Activated CD8-positive, alpha-beta memory T cell treated with anti-CD3 and anti-CD28 coated beads for 36 hours (primary cell): ENCODE measurements at regions not wholly inside any gene's neighbourhood (a gene's known extent, or its start where the extent isn't known, plus 50 kb on each side); places are given as distances from the start of the nearest gene placed in this dataset.
"Not testable (repeated sequence)": the region's sequence is repeated elsewhere in the genome, so short reads cannot be mapped to it uniquely, and the experiment has no call there.

ENCODE experiments used
- CTCF ChIA-PET: fragments of 350-600 bp; sonication (Branson Sonifier 250); formaldehyde crosslinking; loops from one replicate; lab custom pipeline; 2021; ENCODE audit warnings: antibody characterized with exemption; lab: Charles Lee
- POLR2A ChIA-PET: fragments of 350-600 bp; sonication (Branson Sonifier 250); formaldehyde crosslinking; loops from one replicate; lab custom pipeline; 2021; ENCODE audit warnings: antibody characterized with exemption; lab: Charles Lee

DNA sequence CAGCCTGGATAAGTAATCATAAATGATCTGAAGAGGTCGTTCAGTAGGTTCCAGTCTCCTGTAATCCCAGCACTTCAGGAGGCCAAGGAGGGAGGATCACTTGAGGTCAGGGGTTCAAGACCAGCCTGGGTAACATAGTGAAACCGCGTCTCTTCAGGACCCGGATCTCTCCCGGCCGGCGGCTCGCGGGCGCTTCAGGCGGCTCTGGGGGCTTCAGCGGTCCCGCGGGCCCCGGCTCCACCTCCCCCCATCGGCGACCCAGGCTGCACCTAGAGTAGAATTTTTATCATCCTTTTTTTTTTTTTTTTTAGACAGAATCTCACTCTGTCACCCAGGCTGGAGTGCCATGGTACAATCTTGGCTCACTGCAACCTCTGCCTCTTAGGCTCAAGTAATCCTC is 95.9 kb downstream of the ABCC12 start:
- CTCF ChIA-PET = interaction anchor here (0.7 kb wide), 1 partner anchor 134 kb away, joined by 4 read pairs; no protein-coding TSS in a partner anchor

DNA sequence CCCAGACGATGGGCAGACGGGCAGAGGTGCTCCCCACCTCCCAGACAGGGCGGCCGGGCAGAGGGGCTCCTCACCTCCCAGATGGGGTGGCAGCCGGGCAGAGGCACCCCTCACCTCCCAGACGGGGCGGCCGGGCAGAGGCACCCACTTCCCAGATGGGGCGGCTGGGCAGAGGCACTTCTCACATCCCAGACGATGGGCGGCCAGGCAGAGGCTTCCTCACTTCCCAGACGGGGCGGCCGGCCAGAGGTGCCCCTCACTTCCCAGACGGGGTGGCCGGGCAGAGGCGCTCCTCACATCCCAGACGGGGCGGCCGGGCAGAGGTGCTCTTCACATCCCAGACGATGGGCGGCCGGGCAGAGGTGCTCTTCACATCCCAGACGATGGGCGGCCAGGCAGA is 96.6 kb downstream of the ABCC12 start:
- CTCF ChIA-PET, POLR2A ChIA-PET: not testable (repeated sequence)

More for the DNA sequence above, 95.9 kb downstream of the ABCC12 start:
- POLR2A ChIA-PET = no interaction called here

DNA sequence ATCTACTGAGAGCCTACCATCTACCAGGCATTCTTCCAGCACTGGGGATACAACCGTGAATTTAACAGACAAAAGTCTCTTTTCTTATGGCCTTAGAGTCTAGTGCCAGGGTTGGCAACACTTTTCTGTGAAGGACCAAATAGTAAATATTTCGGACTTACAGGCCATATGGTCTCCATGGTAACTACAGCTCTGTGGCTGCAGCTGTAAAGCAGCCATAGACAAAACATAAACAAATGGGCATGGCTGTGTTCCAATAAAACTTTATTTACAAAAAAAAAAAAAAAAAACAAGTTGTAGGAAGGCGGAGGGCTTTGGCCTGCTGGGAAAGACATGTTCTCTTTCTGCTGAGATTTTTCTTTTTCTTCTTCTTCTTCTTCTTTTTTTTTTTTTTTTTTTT is 98.7 kb downstream of the ABCC12 start:
- POLR2A ChIA-PET = no interaction called here
- CTCF ChIA-PET = interaction anchor here (0.7 kb wide), 2 partner anchors 43 to 904 kb away, joined by 3 read pairs; no protein-coding TSS in a partner anchor

GRCh38 chr16:48054881-48055601 is 100.8 kb downstream of the ABCC12 start:
- CTCF ChIA-PET = no interaction called here
- POLR2A ChIA-PET = no interaction called here

DNA sequence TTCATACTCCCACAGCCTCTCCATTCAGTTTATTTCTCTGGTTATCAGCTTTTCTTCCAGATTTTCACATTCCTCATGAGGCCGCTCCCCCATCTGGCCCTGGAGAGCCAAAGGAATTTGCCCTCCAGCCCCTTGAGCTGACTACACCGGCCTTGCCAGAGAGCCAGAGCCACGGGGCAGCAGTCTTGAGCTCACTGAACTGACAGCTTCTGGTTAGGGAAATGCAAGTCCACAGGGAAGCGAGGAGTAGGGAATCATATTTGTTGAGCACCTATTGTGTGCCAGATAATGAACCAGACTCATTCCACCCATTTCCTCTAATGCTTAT is 102.4 kb downstream of the ABCC12 start:
- CTCF ChIA-PET = no interaction called here
- POLR2A ChIA-PET = no interaction called here

DNA sequence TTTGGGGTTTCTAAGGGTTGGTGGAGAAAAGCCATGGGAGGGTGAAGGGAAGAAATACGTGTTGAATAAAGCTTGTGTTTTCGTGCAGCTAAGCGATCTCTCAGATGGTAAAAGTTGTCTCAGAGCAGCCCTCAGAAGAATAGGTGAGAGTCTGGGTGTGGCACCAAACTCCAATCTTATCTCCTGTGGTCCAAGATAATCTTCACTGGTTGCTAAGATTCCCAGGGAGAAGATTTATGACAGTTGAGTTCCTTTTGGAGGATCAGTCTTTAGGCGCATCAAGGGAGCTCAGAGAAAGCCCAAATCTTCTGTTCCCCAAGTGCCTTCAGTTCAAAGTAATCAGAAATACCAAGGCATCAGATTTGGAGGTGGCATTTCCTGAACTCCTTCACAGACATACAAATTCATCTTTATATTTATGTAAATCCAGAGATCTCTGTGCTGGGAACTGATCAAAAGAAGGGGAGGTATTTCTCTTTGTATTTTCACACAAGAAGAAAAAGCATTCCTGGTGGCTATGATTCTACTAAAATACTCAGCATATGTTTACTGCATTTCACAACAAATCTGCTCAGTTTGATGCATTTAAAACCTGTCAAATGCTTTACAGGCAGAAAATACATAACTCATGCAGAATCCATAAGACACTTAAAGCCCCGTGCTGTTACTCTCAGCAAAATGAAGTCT is 102.9 kb downstream of the ABCC12 start:
- ChIA-PET POLR2A (no interaction called here), CTCF (interaction anchor here (0.6 kb wide), 1 partner anchor 165 kb away, joined by 3 read pairs; no protein-coding TSS in a partner anchor)

DNA sequence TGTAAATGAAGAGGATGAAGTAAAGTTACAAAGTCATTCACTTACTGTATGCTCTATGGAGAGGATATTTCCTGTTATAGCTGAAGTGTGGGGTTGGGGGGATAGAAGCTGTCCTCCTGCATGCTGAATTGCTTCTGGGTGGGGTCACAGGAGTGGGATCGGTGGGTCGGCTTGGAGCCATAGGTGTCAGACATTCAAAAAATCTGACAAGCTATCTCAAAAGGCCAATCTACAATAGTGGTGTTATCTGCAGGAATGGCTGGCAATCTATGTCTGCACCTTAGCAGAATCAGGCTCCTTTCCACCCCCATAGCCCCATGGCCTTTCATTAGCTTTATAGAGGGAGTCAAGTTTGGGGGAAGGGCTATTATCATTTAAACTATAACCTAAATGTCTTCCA is 104.9 kb downstream of the ABCC12 start:
- CTCF ChIA-PET = no interaction called here
- POLR2A ChIA-PET = no interaction called here

DNA sequence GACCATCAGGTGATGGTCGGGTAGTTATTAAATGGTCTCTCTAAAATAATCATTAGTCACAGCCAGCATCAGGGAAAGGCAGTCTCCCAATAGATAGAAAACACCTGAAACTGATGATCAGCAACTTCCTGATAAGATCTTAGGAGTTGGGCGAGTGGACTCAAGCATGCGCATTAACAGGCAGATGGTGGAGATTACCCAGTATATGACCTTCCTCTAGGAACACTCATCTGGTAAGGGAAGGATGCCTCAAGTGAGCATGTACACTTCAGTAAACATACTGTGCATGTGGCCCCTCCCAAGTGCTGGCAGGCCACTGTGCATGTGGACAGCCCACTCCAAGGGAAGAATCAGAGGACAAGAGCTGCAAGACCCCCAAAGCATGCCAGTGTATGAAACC is 105.9 kb downstream of the ABCC12 start:
- ChIA-PET POLR2A (no interaction called here), CTCF (no interaction called here)

- ChIA-PET POLR2A (no interaction called here), CTCF (no interaction called here)
Measured at GRCh38 chr16:48047720-48048119, 108.1 kb downstream of the ABCC12 start.

- CTCF ChIA-PET = no interaction called here
- POLR2A ChIA-PET = no interaction called here
Measured at GRCh38 chr16:48047241-48047640, 108.6 kb downstream of the ABCC12 start.

- CTCF ChIA-PET = no interaction called here
- POLR2A ChIA-PET = no interaction called here
Measured at GRCh38 chr16:48044117-48044516, 111.7 kb downstream of the ABCC12 start.

DNA sequence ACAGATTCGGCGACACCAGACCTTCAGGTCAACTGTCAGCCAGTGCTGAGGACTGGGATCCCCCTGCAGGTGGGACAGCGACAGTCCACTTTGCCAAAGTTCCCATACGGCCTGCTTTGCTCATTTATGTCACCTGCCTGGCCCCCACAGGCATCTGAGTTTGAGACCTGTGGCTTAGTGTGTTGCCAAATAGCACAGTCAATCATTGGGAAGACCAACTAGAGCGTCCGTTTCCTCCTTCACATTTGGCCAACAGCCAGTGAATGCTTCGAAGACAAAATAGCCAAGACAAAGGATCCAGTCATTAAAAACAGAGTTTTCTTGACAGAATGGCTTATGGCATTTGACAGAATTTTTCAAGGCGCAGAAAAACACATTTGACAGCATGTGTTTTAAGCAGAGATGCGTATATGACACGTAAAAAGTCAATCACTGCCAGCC is 113.8 kb downstream of the ABCC12 start:
- POLR2A ChIA-PET = no interaction called here
- CTCF ChIA-PET = no interaction called here

GRCh38 chr16:48035142-48035541 is 120.7 kb downstream of the ABCC12 start:
- CTCF ChIA-PET = no interaction called here
- POLR2A ChIA-PET = no interaction called here

- ChIA-PET CTCF (no interaction called here), POLR2A (no interaction called here)
Measured at GRCh38 chr16:48030926-48031325, 124.9 kb downstream of the ABCC12 start.

DNA sequence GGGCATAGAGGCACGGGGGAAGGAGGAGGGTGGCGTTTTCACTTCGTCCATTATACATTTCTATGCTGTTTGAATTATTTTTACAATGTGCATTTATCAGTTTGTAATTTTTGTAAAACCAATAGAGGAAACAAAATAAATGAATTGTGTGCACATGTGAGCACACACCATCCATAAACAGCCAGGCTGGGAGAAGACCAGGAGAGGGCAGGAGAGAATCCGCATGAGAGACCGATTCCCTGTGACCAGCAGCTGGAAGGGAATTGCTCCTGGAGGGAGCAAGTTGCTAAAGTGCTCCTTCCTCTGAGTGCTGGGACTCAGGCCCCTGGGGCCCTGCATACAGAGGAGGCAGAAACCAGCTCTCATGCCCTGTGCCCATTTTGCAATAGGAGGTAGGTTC is 126.0 kb downstream of the ABCC12 start:
- ChIA-PET POLR2A (interaction anchor here (0.6 kb wide), 1 partner anchor 137 kb away, joined by 6 read pairs; no protein-coding TSS in a partner anchor), CTCF (no interaction called here)

DNA sequence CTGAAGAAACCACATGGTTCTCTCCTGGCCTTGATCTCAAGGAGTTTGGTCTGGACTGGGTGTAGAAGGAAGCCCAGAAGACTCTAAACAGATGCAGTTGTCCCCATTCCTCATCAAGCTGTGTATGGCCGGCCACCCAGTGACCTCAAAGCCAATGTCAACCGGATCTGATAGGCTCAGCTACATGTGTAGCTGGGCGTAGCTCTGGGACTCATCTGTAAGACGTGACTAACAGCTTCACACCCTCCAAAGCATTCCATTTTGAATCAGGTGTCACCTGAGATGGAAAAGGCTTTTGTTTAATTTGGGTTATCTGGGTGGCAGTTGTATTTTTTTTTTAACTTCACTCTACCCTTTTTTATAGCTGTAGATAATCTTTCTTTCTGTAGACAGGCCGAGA is 130.4 kb downstream of the ABCC12 start:
- CTCF ChIA-PET = no interaction called here
- POLR2A ChIA-PET = no interaction called here

GRCh38 chr16:48024042-48024441 is 131.8 kb downstream of the ABCC12 start:
- POLR2A ChIA-PET = no interaction called here
- CTCF ChIA-PET = no interaction called here

- ChIA-PET POLR2A (no interaction called here), CTCF (no interaction called here)
Measured at GRCh38 chr16:48022496-48022895, 133.3 kb downstream of the ABCC12 start.

DNA sequence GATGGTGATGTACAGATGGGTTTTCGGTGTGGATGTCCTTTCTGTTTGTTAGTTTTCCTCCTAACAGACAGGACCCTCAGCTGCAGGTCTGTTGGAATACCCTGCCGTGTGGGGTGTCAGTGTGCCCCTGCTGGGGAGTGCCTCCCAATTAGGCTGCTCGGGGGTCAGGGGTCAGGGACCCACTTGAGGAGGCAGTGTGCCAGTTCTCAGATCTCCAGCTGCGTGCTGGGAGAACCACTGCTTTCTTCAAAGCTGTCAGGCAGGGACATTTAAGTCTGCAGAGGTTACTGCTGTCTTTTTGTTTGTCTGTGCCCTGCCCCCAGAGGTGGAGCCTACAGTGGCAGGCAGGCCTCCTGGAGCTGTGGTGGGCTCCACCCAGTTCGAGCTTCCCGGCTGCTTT is 135.2 kb downstream of the ABCC12 start:
- CTCF ChIA-PET, POLR2A ChIA-PET: not testable (repeated sequence)

- POLR2A ChIA-PET = no interaction called here
- CTCF ChIA-PET = interaction anchor here (0.6 to 0.7 kb wide), 2 partner anchors 43 to 375 kb away, joined by 3 read pairs; no protein-coding TSS in a partner anchor
Measured at GRCh38 chr16:48014349-48015135, 141.3 kb downstream of the ABCC12 start.
